Fibroblast of villous mesenchyme (primary cell): ENCODE measurements at regions not wholly inside any gene's neighbourhood (a gene's known extent, or its start where the extent isn't known, plus 50 kb on each side); places are given as distances from the start of the nearest gene placed in this dataset.
"Not testable (repeated sequence)": the region's sequence is repeated elsewhere in the genome, so short reads cannot be mapped to it uniquely, and the experiment has no call there.

Source experiments
- DNase-seq: peaks from one replicate; pipeline ENCODE4 v3.0.0-alpha.2; 2010; ENCODE audit warnings: low read depth
- H3K4me3 ChIP-seq: 2 replicates; pipeline ENCODE4 v1.5.1; 2011; ENCODE audit warnings: low read depth, mild to moderate bottlenecking, low read length
- CTCF ChIP-seq: IDR thresholded peaks from 2 replicates; pipeline ENCODE4 v1.5.1; 2012; ENCODE audit warnings: low read depth, mild to moderate bottlenecking, low read length; ENCODE audit not compliant: insufficient read depth

GRCh38 chr12:45509187-45509586, 220.3 kb upstream of the ARID2 start:
- no peak for DNase-seq
- no peak for TF ChIP-seq CTCF

GRCh38 chr12:45509621-45510020, 219.9 kb upstream of the ARID2 start:
- no peak overlapping the region for H3K4me3 ChIP-seq
- no peak for TF ChIP-seq CTCF
- no peak for DNase-seq

More at GRCh38 chr12:45509187-45509586, 220.3 kb upstream of the ARID2 start:
- H3K4me3 ChIP-seq: no peak overlapping the region

- no peak for DNase-seq
- TF ChIP-seq CTCF: no peak
- H3K4me3 ChIP-seq: no peak overlapping the region
Measured at GRCh38 chr12:45517381-45517780, 212.1 kb upstream of the ARID2 start.

GRCh38 chr12:45518291-45519235, 210.9 kb upstream of the ARID2 start:
- no peak for DNase-seq
- no peak for TF ChIP-seq CTCF
- no peak overlapping the region for H3K4me3 ChIP-seq

GRCh38 chr12:45522227-45522626, 207.3 kb upstream of the ARID2 start:
- TF ChIP-seq CTCF: no peak
- no peak for DNase-seq
- H3K4me3 ChIP-seq: no peak overlapping the region

GRCh38 chr12:45526823-45527222, 202.7 kb upstream of the ARID2 start:
- DNase-seq, H3K4me3 ChIP-seq: not testable (repeated sequence)

- no peak overlapping the region for H3K4me3 ChIP-seq
- DNase-seq: no peak
- no peak for TF ChIP-seq CTCF
Measured at GRCh38 chr12:45532113-45532512, 197.4 kb upstream of the ARID2 start.
